ENCODE measurements at regions not wholly inside any gene's neighbourhood (a gene's known extent, or its start where the extent isn't known, plus 50 kb on each side); places are given as distances from the start of the nearest gene placed in this dataset.

- H3K27me3 ChIP-seq (ENCODE audit: control insufficient read depth, insufficient read depth, low read length) = no peaks in the 10 kb centered on the region
- ChIA-PET CTCF (interaction anchor here (0.6 to 1.5 kb wide), 2 partner anchors 71 to 611 kb away, joined by 3 read pairs; no protein-coding TSS in a partner anchor), POLR2A (no interaction called here)
- DNase-seq (ENCODE audit: low read depth, low spot score) = no peak
- no peaks in the 10 kb centered on the region for H3K9me3 ChIP-seq (ENCODE audit: control insufficient read depth, insufficient read depth, low read length)
- no peak overlapping the region for H3K27ac ChIP-seq (ENCODE audit: low read depth, low read length)
- no peak overlapping the region for H3K4me3 ChIP-seq (ENCODE audit: low read depth, low read length)
- TF ChIP-seq CTCF (IDR thresholded peaks at IDR 0.05; ENCODE audit: low read depth, low read length) = no peak
Measured at GRCh38 chr3:99586701-99587100, 51.7 kb upstream of the COL8A1 start.

DNA sequence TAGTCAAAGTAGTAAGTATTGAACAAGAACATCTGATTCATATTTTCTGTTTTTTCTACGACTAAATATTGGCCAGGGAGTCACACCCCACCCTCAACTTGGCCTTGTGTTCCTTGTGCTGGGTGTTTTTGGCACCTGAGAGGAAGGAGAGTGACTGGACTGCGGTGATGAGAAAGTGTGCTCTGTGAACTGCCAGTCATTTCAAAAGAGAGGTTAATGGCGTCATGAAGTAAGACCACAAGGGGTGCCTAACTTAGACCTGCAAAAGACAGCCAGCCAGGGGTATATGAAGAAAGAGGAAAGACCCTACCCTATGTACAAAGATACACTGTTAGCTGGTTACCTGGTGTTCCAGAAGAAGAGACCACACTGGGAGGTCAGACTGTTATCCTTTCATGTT is 58.4 kb upstream of the COL8A1 start:
- no peak overlapping the region for H3K27ac ChIP-seq (ENCODE audit: low read depth, low read length)
- no peaks in the 10 kb centered on the region for H3K9me3 ChIP-seq (ENCODE audit: control insufficient read depth, insufficient read depth, low read length)
- no peak overlapping the region for H3K4me3 ChIP-seq (ENCODE audit: low read depth, low read length)
- no peak for TF ChIP-seq CTCF (IDR thresholded peaks at IDR 0.05; ENCODE audit: low read depth, low read length)
- no peaks in the 10 kb centered on the region for H3K27me3 ChIP-seq (ENCODE audit: control insufficient read depth, insufficient read depth, low read length)
- ChIA-PET POLR2A (no interaction called here), CTCF (no interaction called here)
- no peak for DNase-seq (ENCODE audit: low read depth, low spot score)

DNA sequence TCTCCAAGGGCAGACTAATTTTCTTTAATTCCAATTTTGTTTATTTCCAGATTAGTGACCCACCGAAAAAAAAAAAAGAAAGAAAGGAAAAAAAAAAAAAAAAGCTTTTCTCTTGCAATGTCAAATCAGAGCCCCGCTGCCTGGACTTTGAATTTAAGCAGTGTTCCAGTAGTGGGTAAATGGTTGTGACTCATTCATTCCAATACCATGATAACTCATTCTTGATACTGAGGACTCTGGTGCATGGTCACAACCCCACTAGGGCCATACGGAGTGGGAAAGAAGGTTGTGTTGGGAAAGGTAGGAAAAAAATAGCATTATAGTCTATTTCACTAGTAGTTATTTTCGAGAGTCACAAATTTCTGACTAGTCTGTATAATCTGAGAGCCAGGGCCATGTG is 59.1 kb upstream of the COL8A1 start:
- POLR2A ChIA-PET = no interaction called here

DNA sequence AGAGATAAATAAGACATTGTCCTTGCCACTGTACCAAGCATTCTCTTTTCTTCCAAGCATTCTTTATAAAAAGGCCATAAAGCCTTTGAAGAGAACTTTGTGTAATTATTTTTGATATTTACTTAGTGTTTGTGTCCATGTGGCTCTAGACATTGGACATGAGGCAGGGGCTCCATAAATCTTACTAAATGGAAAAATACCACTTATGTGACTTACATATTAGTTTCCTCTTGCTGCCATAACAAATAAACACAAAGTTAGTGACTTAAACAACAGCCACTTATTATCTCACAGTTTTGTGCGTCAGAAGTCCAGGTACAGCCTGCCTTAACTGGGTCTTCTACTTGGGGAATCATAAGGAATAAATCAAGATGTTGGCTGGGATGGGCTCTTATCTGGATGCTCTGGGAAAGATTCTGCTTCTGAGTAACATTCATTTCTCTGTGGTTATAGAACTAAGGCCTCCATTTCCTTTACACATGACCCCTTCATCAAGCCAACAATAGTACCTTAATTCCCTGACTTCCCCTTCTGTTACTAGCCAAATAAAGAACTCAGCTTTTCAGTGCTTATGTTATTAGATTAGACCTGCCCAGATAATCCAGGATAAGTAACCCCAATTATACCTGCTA is 59.9 kb upstream of the COL8A1 start:
- no peak for TF ChIP-seq CTCF (IDR thresholded peaks at IDR 0.05; ENCODE audit: low read depth, low read length)
- no peak for DNase-seq (ENCODE audit: low read depth, low spot score)
- no peak overlapping the region for H3K27ac ChIP-seq (ENCODE audit: low read depth, low read length)
- H3K9me3 ChIP-seq (ENCODE audit: control insufficient read depth, insufficient read depth, low read length) = no peaks in the 10 kb centered on the region
- H3K27me3 ChIP-seq (ENCODE audit: control insufficient read depth, insufficient read depth, low read length) = no peaks in the 10 kb centered on the region
- no peak overlapping the region for H3K4me3 ChIP-seq (ENCODE audit: low read depth, low read length)
- ChIA-PET POLR2A (no interaction called here), CTCF (no interaction called here)

More for the DNA sequence above, 59.1 kb upstream of the COL8A1 start:
- H3K9me3 ChIP-seq (ENCODE audit: control insufficient read depth, insufficient read depth, low read length) = no peaks in the 10 kb centered on the region
- peak; percentile 29 for DNase-seq (ENCODE audit: low read depth, low spot score)
- CTCF ChIA-PET = interaction anchor here (0.6 kb wide), 2 partner anchors 66 to 687 kb away, joined by 3 to 4 read pairs; no protein-coding TSS in a partner anchor
- TF ChIP-seq CTCF (IDR thresholded peaks at IDR 0.05; ENCODE audit: low read depth, low read length) = no peak
- no peaks in the 10 kb centered on the region for H3K27me3 ChIP-seq (ENCODE audit: control insufficient read depth, insufficient read depth, low read length)
- H3K4me3 ChIP-seq (ENCODE audit: low read depth, low read length) = no peak overlapping the region
- H3K27ac ChIP-seq (ENCODE audit: low read depth, low read length) = no peak overlapping the region

DNA sequence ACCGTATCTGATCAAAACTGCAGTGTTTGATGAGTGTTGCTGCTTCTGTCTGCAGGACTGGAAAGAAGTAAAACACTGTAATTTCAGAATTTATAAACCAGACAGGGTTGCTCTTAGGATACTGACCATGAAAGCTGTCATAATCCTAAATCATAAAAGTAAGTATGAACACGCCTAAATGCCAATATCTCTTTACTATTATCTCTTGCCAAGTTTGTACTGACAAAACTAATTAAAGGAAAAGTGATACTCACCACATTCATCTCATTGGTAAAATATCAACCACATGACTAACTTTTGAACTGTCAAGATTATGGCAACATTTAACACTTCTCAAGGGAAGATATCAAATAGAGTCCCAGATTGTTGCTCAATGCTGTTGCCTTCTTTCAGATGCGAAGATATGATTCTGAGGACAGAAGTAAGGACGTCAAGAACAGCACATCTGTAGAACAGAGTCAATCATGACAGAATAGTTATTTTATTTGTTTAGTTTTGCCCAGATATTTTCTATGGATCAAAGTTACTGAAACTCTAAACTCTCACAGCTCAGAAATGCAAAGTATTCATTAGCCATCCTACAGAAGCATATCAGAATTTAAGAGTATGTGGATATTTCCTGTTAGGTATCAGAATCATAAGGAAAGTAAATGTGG is 61.4 kb upstream of the COL8A1 start:
- CTCF ChIA-PET = no interaction called here
- no peak for DNase-seq (ENCODE audit: low read depth, low spot score)

More for the DNA sequence above, 61.4 kb upstream of the COL8A1 start:
- Histone ChIP-seq H3K27me3 (ENCODE audit: control insufficient read depth, insufficient read depth, low read length) (no peaks in the 10 kb centered on the region), H3K9me3 (ENCODE audit: control insufficient read depth, insufficient read depth, low read length) (no peaks in the 10 kb centered on the region), H3K4me3 (ENCODE audit: low read depth, low read length) (no peak overlapping the region), H3K27ac (ENCODE audit: low read depth, low read length) (no peak overlapping the region)
- TF ChIP-seq CTCF (IDR thresholded peaks at IDR 0.05; ENCODE audit: low read depth, low read length) = no peak
- POLR2A ChIA-PET = interaction anchor here (1.0 kb wide), 1 partner anchor 61 kb away, joined by 3 read pairs; the partner anchor contains the start of gene COL8A1

Measured in AG04450 (cell line).